Lower leg skin (tissue), 4 donors: ENCODE measurements at regions not wholly inside any gene's neighbourhood (a gene's known extent, or its start where the extent isn't known, plus 50 kb on each side); places are given as distances from the start of the nearest gene placed in this dataset.

ENCODE experiments used
- DNase-seq, 2 donors: peaks; one replicate each; pipeline ENCODE4 v3.0.0-alpha.2; 2019; ENCODE audit warnings: low spot score in 2 of 2
- H3K4me3 ChIP-seq: fragments of 200-600 bp; sonication (generic); 2 replicates; pipeline ENCODE4 v1.5.1; 2017; ENCODE audit warnings: mild to moderate bottlenecking, low read depth; ENCODE audit not compliant: poor library complexity, severe bottlenecking
- POLR2A ChIP-seq, 2 donors: fragments of 450-650 bp; IDR thresholded peaks; one replicate each; pipeline ENCODE4 v1.6.1; 2016 to 2017; ENCODE audit warnings: antibody characterized with exemption in 2 of 2, mild to moderate bottlenecking in 1 of 2, moderate library complexity in 1 of 2
- WGBS, 2 donors: methylation state at CpG; one replicate each; pipeline ENCODE4 v1.1.5; 2018; 5-methylcytosine and 5-hydroxymethylcytosine counted together
- intact Hi-C: fragments of 100-400 bp; cut with DNase I; formaldehyde crosslinking; loops from one replicate; pipeline ENCODE4 v1.15.0; 2023; ENCODE audit warnings: low total_unique reads
- TF ChIP-seq, protein P1 (sequence below), 3 donors: fragments of 450-650 bp; IDR thresholded peaks; one replicate each; pipeline ENCODE4 v1.5.1; 2016; ENCODE audit warnings: antibody characterized with exemption in 3 of 3, mild to moderate bottlenecking in 3 of 3, moderate library complexity in 2 of 3

DNA sequence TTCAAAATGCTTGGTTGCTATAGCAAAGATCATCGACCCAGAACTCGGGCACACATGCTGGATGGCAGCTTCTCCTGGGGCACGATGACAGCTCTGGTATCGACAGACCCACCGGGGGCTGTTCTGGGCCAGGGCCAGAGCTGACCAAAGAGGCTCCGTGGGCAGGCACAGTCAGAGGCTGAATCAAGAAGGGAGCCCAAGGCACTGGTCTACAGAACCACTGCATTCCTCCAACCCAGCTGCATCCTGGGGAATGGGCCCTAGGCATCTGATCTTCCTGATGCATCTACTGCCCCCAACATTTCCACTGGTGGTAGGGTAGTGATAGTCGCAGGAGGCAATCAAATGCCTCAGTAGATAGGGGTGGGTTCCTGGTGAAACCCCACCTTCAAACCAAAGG, 470.3 kb downstream of the TBC1D22A start:
- WGBS, 2 donors: 83 to 91% methylated on average over 7 of the region's 7 CpGs

DNA sequence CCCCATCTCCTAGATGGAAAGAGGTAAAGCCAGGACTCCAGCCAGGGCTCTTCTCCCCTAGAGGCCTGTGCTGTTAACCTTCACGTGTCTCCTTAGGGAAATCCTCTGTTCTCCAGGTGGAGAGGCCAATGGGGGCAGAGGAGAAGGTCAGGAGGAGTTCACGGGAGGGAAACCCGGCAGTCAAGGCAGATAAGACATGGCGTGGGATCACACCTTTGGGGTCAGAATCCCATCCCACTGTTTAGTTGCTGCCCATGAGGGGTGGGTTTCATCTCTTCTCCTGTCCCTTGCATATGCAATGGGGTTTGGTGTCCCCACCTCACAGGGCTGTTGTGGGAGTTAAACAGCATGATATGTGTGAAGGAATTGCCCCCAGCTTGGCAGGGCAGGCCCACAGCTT, 469.7 kb downstream of the TBC1D22A start:
- intact Hi-C loops: no loop called here
- TF ChIP-seq, protein P1, sequence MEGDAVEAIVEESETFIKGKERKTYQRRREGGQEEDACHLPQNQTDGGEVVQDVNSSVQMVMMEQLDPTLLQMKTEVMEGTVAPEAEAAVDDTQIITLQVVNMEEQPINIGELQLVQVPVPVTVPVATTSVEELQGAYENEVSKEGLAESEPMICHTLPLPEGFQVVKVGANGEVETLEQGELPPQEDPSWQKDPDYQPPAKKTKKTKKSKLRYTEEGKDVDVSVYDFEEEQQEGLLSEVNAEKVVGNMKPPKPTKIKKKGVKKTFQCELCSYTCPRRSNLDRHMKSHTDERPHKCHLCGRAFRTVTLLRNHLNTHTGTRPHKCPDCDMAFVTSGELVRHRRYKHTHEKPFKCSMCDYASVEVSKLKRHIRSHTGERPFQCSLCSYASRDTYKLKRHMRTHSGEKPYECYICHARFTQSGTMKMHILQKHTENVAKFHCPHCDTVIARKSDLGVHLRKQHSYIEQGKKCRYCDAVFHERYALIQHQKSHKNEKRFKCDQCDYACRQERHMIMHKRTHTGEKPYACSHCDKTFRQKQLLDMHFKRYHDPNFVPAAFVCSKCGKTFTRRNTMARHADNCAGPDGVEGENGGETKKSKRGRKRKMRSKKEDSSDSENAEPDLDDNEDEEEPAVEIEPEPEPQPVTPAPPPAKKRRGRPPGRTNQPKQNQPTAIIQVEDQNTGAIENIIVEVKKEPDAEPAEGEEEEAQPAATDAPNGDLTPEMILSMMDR (IDR thresholded peaks at IDR 0.05): no peak
- TF ChIP-seq POLR2A (IDR thresholded peaks at IDR 0.05): no peak
- H3K4me3 ChIP-seq: no peak overlapping the region
- WGBS, 2 donors: 84 to 90% methylated on average over 4 of the region's 4 CpGs
- no peak for DNase-seq

More for the DNA sequence above, 470.3 kb downstream of the TBC1D22A start:
- TF ChIP-seq POLR2A (IDR thresholded peaks at IDR 0.05): no peak
- TF ChIP-seq, protein P1 (IDR thresholded peaks at IDR 0.05): no peak
- intact Hi-C loops: no loop called here
- no peak overlapping the region for H3K4me3 ChIP-seq
- peak in 1 of 2 donors; percentile 17 for DNase-seq

DNA sequence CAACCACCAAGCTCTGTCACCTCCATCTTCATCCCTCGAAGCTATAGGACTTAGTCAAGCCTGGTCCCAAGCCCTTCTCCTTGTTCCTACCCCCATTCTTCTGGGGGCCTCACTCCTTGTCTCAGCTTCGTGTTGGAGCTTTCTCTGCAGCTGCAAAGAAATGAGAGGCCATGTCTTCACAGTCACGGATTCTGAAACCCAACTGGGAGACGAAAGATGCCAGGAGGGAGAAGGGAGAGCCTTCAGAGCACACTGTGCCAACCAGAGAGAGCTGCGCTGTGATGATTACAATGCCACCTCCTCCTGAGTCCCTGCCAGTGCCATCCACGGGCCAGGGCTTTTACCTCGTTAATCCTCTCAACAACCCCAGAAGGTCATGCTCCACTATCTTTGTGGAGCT, 469.3 kb downstream of the TBC1D22A start:
- no peak for DNase-seq
- H3K4me3 ChIP-seq: no peak overlapping the region
- intact Hi-C loops: no loop called here
- no peak for TF ChIP-seq POLR2A (IDR thresholded peaks at IDR 0.05)
- TF ChIP-seq, protein P1 (IDR thresholded peaks at IDR 0.05): no peak
- WGBS, 2 donors: 80 to 86% methylated on average over 7 of the region's 7 CpGs

DNA sequence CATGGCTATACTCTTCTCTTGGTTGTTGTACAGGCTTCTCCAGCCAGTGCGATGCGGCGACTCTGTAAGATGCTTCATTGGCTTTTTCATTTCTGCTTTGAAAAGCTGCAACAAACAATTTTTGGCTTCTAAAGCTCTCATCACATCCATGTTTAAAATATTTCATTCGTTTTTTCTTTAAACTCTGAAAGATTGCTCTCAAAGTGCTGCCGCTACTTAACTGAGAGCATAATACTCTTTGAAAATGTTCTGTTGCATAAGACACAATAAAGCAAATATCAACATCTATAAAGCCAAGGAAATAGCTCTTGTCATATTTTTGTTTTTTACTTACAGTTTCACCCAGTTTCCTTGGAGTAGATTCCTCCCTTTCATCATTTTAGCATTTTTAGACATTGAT, 468.3 kb downstream of the TBC1D22A start:
- intact Hi-C loops: no loop called here
- TF ChIP-seq POLR2A (IDR thresholded peaks at IDR 0.05): no peak
- TF ChIP-seq, protein P1 (IDR thresholded peaks at IDR 0.05): no peak
- peak in 1 of 2 donors; percentile 31 for DNase-seq
- WGBS, 2 donors: 92% methylated on average over 5 of the region's 5 CpGs
- H3K4me3 ChIP-seq: no peak overlapping the region

DNA sequence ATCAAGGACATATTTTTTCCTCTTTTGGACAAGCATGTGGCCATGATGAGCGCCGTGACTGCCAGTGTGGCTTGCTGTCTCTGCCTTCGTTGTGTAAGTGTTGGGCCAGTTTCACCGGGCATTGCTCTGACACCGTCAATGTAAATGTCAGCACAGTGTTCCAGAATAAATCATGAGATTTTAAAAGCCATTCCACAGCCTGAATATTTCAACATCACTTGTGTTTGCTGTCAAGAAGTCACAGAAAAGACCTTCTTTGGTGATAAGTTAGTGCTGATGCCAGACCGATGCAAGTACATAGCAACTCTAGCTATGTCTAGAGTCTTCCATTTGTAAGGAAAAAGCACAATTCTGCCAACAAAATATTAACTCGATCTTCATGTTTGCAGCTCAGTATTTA, 467.8 kb downstream of the TBC1D22A start:
- DNase-seq: no peak
- H3K4me3 ChIP-seq: no peak overlapping the region
- TF ChIP-seq, protein P1 (IDR thresholded peaks at IDR 0.05): no peak
- no peak for TF ChIP-seq POLR2A (IDR thresholded peaks at IDR 0.05)
- intact Hi-C loops: no loop called here
- 83 to 84% methylated on average over 7 of the region's 7 CpGs for WGBS, 2 donors

DNA sequence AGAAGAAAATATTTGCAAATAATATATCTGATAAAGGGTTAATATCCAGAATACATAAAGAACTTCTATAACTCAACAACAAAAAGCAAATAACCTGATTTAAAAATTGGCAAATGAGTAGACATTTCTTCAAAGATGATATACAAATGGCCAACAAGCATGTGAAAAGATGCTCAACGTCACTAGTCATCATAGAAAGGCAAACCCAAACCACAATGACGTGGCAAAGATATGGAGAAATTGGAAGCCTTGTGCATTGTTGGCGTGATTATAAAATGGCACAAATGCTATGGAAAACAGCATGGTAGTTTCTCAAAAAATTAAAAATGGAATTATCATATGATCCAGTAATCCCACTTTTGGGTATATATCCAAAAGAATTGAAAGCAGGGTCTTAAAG, 466.3 kb downstream of the TBC1D22A start:
- intact Hi-C loops: no loop called here
- 69% methylated on average over 3 of the region's 3 CpGs for WGBS, 2 donors
- no peak for TF ChIP-seq POLR2A (IDR thresholded peaks at IDR 0.05)
- TF ChIP-seq, protein P1 (IDR thresholded peaks at IDR 0.05): no peak

More for the DNA sequence above, 466.3 kb downstream of the TBC1D22A start:
- no peak for DNase-seq
- no peak overlapping the region for H3K4me3 ChIP-seq
